HL-60 (cell line): ENCODE measurements at regions not wholly inside any gene's neighbourhood (a gene's known extent, or its start where the extent isn't known, plus 50 kb on each side); places are given as distances from the start of the nearest gene placed in this dataset.

Experiments
- DNase-seq, 2 experiments: peaks; one replicate each; pipeline ENCODE4 v3.0.0-alpha.2; 2010 to 2020; ENCODE audit warnings: low read depth in 1 of 2, low spot score in 1 of 2
- H3K27ac ChIP-seq: fragments of 250-450 bp; sonication (Bioruptor Pico); replicated peaks from 2 replicates; pipeline ENCODE4 v1.5.1; 2020; ENCODE audit warnings: mild to moderate bottlenecking, moderate library complexity
- H3K27me3 ChIP-seq: fragments of 250-450 bp; sonication (Bioruptor Pico); 2 replicates; pipeline ENCODE4 v1.5.1; 2021; ENCODE audit warnings: mild to moderate bottlenecking, moderate library complexity; ENCODE audit not compliant: insufficient read depth, poor library complexity, severe bottlenecking
- H3K4me3 ChIP-seq: replicated peaks from 2 replicates; pipeline ENCODE4 v1.5.1; 2011; ENCODE audit warnings: mild to moderate bottlenecking, control low read depth, low read length; ENCODE audit not compliant: insufficient read depth
- CTCF ChIP-seq: IDR thresholded peaks from one replicate; pipeline ENCODE4 v1.5.1; 2011; ENCODE audit warnings: low read length, control low read depth, inconsistent platforms; ENCODE audit not compliant: insufficient read depth
- GABPA ChIP-seq: IDR thresholded peaks from 2 replicates; pipeline ENCODE4 v1.6.1; 2012; ENCODE audit warnings: low read depth
- POLR2AphosphoS5 ChIP-seq: IDR thresholded peaks from 2 replicates; pipeline ENCODE4 v1.6.1; 2012; ENCODE audit warnings: low read depth
- REST ChIP-seq: IDR thresholded peaks from 2 replicates; pipeline ENCODE4 v1.6.1; 2012; ENCODE audit warnings: low read depth; ENCODE audit not compliant: insufficient replicate concordance
- SPI1 ChIP-seq: IDR thresholded peaks from 2 replicates; pipeline ENCODE4 v1.6.1; 2012; ENCODE audit warnings: low read depth, mild to moderate bottlenecking, borderline replicate concordance

- no peaks in the 10 kb centered on the region for H3K27me3 ChIP-seq
- H3K27ac ChIP-seq: no peak overlapping the region
- TF ChIP-seq GABPA (no peak), SPI1 (no peak), POLR2AphosphoS5 (no peak), REST (no peak), CTCF (no peak)
- H3K4me3 ChIP-seq: no peak overlapping the region
- DNase-seq: no peak
Measured at GRCh38 chr17:52660692-52661091, 502.2 kb upstream of the CA10 start.

DNA sequence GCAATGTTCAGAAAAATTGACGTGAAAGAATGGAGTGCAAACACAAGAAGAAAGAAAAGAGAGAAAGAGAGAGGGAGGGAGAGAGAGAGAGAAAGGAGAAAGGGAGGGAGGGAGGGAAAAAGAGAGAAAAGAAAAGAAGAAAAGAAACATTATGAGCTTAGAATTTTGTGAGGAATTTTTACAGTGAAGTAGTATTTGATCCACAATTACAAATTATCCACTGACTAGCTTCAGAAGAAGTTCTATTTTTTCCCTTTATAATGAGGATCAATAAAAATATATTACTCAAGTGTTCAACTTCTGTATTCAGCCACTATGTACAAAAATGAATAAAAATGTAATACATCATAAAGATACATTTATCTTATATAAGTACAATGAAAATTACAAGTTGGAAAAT lies 494.5 kb upstream of the CA10 start:
- Histone ChIP-seq H3K27ac (no peak overlapping the region), H3K27me3 (no peaks in the 10 kb centered on the region), H3K4me3 (no peak overlapping the region)
- TF ChIP-seq POLR2AphosphoS5: no peak
- TF ChIP-seq REST: no peak
- TF ChIP-seq SPI1: no peak
- no peak for TF ChIP-seq GABPA
- no peak for TF ChIP-seq CTCF
- DNase-seq: no peak

DNA sequence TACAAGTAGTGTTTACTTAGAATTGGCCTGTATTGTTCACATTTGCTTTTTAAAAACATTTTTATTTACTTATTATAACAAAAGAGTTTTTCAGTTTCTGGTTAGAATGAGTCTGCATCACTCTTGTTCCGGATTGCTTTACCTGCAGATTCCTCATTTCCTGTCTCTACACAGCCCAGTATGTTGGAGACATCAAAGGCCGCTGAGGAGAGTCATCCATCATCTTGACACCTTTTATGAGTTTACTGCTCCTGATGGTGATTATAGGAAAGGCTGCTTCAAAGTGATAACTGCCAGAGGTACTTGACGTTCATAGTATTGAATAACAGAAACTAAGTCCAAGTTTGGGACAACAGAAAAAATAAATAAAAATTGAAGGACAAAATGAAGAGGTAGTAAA lies 490.5 kb upstream of the CA10 start:
- Histone ChIP-seq H3K27me3 (no peaks in the 10 kb centered on the region), H3K27ac (no peak overlapping the region), H3K4me3 (no peak overlapping the region)
- no peak for DNase-seq
- TF ChIP-seq GABPA: no peak
- no peak for TF ChIP-seq REST
- TF ChIP-seq SPI1: no peak
- no peak for TF ChIP-seq POLR2AphosphoS5
- no peak for TF ChIP-seq CTCF
